GM23338 (cell line): ENCODE measurements at regions not wholly inside any gene's neighbourhood (a gene's known extent, or its start where the extent isn't known, plus 50 kb on each side); places are given as distances from the start of the nearest gene placed in this dataset.

Source experiments
- ATAC-seq: fragments of 200-7000 bp; cut with Tn5 transposase; 3 replicates; pipeline ENCODE4 v1.9.1; 2020
- DNase-seq: peaks from one replicate; pipeline ENCODE4 v3.0.0-alpha.2; 2015; ENCODE audit warnings: low spot score
- H2AFZ ChIP-seq: fragments of 200-600 bp; sonication (generic); 2 replicates; pipeline ENCODE4 v1.8.0; 2016; ENCODE audit warnings: antibody characterized with exemption, mild to moderate bottlenecking, moderate library complexity
- H3F3A ChIP-seq: fragments of 200-600 bp; sonication (generic); replicated peaks from 2 replicates; pipeline ENCODE4 v1.8.0; 2017; ENCODE audit warnings: antibody characterized with exemption, mixed run types, low read depth
- H3K27ac ChIP-seq: fragments of 200-600 bp; sonication (generic); 2 replicates; pipeline ENCODE4 v1.6.1; 2016; ENCODE audit warnings: low read depth
- H3K27me3 ChIP-seq: fragments of 200-600 bp; sonication (generic); 2 replicates; pipeline ENCODE4 v1.8.0; 2016; ENCODE audit warnings: mild to moderate bottlenecking, mixed run types, moderate library complexity; ENCODE audit not compliant: insufficient read depth
- H3K36me3 ChIP-seq: fragments of 200-600 bp; sonication (generic); 2 replicates; pipeline ENCODE4 v1.8.0; 2016; ENCODE audit warnings: mild to moderate bottlenecking; ENCODE audit not compliant: insufficient read depth
- H3K4me1 ChIP-seq: fragments of 200-600 bp; sonication (generic); 2 replicates; pipeline ENCODE4 v1.8.0; 2016; ENCODE audit warnings: mild to moderate bottlenecking, moderate library complexity; ENCODE audit not compliant: insufficient read depth
- H3K4me2 ChIP-seq: fragments of 200-600 bp; sonication (generic); 2 replicates; pipeline ENCODE4 v1.7.1; 2017; ENCODE audit warnings: mixed run types
- H3K4me3 ChIP-seq: fragments of 200-600 bp; sonication (generic); 2 replicates; pipeline ENCODE4 v1.6.1; 2016; ENCODE audit warnings: mixed run types
- H3K79me2 ChIP-seq: fragments of 200-600 bp; sonication (generic); replicated peaks from 2 replicates; pipeline ENCODE4 v1.8.0; 2017; ENCODE audit warnings: mild to moderate bottlenecking; ENCODE audit not compliant: insufficient read depth
- H3K9me2 ChIP-seq: fragments of 200-600 bp; sonication (generic); 2 replicates; pipeline ENCODE4 v1.8.0; 2017; ENCODE audit not compliant: insufficient read depth
- H4K20me1 ChIP-seq: fragments of 200-600 bp; sonication (generic); replicated peaks from 2 replicates; pipeline ENCODE4 v1.8.0; 2017; ENCODE audit warnings: mild to moderate bottlenecking; ENCODE audit not compliant: insufficient read depth
- H3K27ac Mint-ChIP-seq: 2 replicates; pipeline ENCODE4 v1.8.0; 2020; ENCODE audit warnings: inconsistent platforms, mild to moderate bottlenecking, moderate library complexity, mixed read lengths
- H3K27me3 Mint-ChIP-seq: 3 replicates; pipeline ENCODE4 v1.8.0; 2022; ENCODE audit warnings: low read depth, mild to moderate bottlenecking, moderate library complexity, mixed read lengths, inconsistent platforms; ENCODE audit not compliant: insufficient read depth, poor library complexity
- H3K36me3 Mint-ChIP-seq: 3 replicates; pipeline ENCODE4 v1.8.0; 2021; ENCODE audit warnings: low read depth, mild to moderate bottlenecking, inconsistent platforms, moderate library complexity, mixed read lengths
- H3K4me1 Mint-ChIP-seq: 3 replicates; pipeline ENCODE4 v1.8.0; 2020; ENCODE audit warnings: mild to moderate bottlenecking, inconsistent platforms, mixed read lengths
- H3K4me3 Mint-ChIP-seq: 3 replicates; pipeline ENCODE4 v1.8.0; 2021; ENCODE audit warnings: moderate library complexity, mild to moderate bottlenecking, inconsistent platforms, mixed read lengths
- H3K9me3 Mint-ChIP-seq: 3 replicates; pipeline ENCODE4 v1.8.0; 2020; ENCODE audit warnings: moderate library complexity, mild to moderate bottlenecking, inconsistent platforms, mixed read lengths
- CREB1 ChIP-seq: fragments of 250-450 bp; sonication (Bioruptor Pico); IDR thresholded peaks from 2 replicates; pipeline ENCODE4 v1.5.0; 2020; ENCODE audit warnings: low read depth, mild to moderate bottlenecking, moderate library complexity
- CTCF ChIP-seq, 2 experiments: fragments of 200-600 bp in 1 of 2; sonication (generic) in 1 of 2; conservative IDR thresholded peaks; 2 replicates each; pipeline versions ENCODE4 v1.5.1 to v1.6.1; 2016 to 2017; ENCODE audit warnings: antibody characterized with exemption in 2 of 2, low read depth in 2 of 2, mild to moderate bottlenecking in 2 of 2, moderate library complexity in 1 of 2
- ETS1 ChIP-seq: IDR thresholded peaks from 2 replicates; pipeline ENCODE4 v1.6.1; 2016; ENCODE audit warnings: antibody characterized with exemption
- EZH2phosphoT487 ChIP-seq: fragments of 200-600 bp; sonication (generic); IDR thresholded peaks from one replicate; pipeline ENCODE4 v1.8.1; 2018; ENCODE audit warnings: antibody characterized with exemption; ENCODE audit not compliant: unreplicated experiment
- NANOG ChIP-seq: IDR thresholded peaks from 2 replicates; pipeline ENCODE4 v1.6.1; 2016; ENCODE audit warnings: antibody characterized with exemption, borderline replicate concordance
- POLR2AphosphoS5 ChIP-seq: IDR thresholded peaks from 2 replicates; pipeline ENCODE4 v1.6.1; 2016; ENCODE audit warnings: antibody characterized with exemption, low read depth
- REST ChIP-seq: IDR thresholded peaks from one replicate; pipeline ENCODE4 v1.6.1; 2018; ENCODE audit warnings: antibody characterized with exemption; ENCODE audit not compliant: unreplicated experiment
- STAT1 ChIP-seq: IDR thresholded peaks from one replicate; pipeline ENCODE4 v1.6.1; 2016; ENCODE audit warnings: antibody characterized with exemption; ENCODE audit not compliant: unreplicated experiment
- ZNF331 ChIP-seq: fragments of 250-450 bp; sonication (Bioruptor Pico); IDR thresholded peaks from 2 replicates; pipeline ENCODE4 v1.5.0; 2020; ENCODE audit warnings: low read depth, mild to moderate bottlenecking, moderate library complexity

- peaks cover 11% of the 10 kb centered on the region for H3K4me1 Mint-ChIP-seq
- H3K4me2 ChIP-seq, result no peak overlapping the region
- no peaks in the 10 kb centered on the region for H4K20me1 ChIP-seq
- no peak overlapping the region for H3K27ac ChIP-seq
- no peaks in the 10 kb centered on the region for H3K9me2 ChIP-seq
- H3K36me3 ChIP-seq, result no peaks in the 10 kb centered on the region
- TF ChIP-seq CTCF (conservative IDR thresholded peaks at IDR 0.05; ENCODE audit: low read depth in 2 of 2), result no peak
- TF ChIP-seq STAT1, result no peak
- TF ChIP-seq POLR2AphosphoS5, result no peak
- TF ChIP-seq EZH2phosphoT487, result no peak
- DNase-seq (no peak), ATAC-seq (no peak)
- H3K4me1 ChIP-seq, result peaks cover 18% of the 10 kb centered on the region
- no peak overlapping the region for H3K27ac Mint-ChIP-seq
- no peaks in the 10 kb centered on the region for H3K27me3 ChIP-seq
- no peaks in the 10 kb centered on the region for H3F3A ChIP-seq
- no peak overlapping the region for H3K4me3 Mint-ChIP-seq
- no peaks in the 10 kb centered on the region for H3K79me2 ChIP-seq
- no peak overlapping the region for H2AFZ ChIP-seq
- H3K9me3 Mint-ChIP-seq, result no peaks in the 10 kb centered on the region
- no peaks in the 10 kb centered on the region for H3K27me3 Mint-ChIP-seq
- no peaks in the 10 kb centered on the region for H3K36me3 Mint-ChIP-seq
- no peak overlapping the region for H3K4me3 ChIP-seq
Measured at GRCh38 chr9:22214497-22215031, 205.5 kb upstream of the CDKN2B start.

GRCh38 chr9:22215521-22215920 is 206.4 kb upstream of the CDKN2B start:
- no peak overlapping the region for H3K4me3 Mint-ChIP-seq
- H3K27ac Mint-ChIP-seq, result no peak overlapping the region
- TF ChIP-seq ETS1 (no peak), ZNF331 (no peak), CREB1 (CRISPR knock-in tag) (no peak), REST (no peak), NANOG (no peak), CTCF (conservative IDR thresholded peaks at IDR 0.05; ENCODE audit: low read depth in 2 of 2) (no peak)
- Histone ChIP-seq H3K27me3 (no peaks in the 10 kb centered on the region), H3K79me2 (no peaks in the 10 kb centered on the region), H3K4me1 (peaks cover 18% of the 10 kb centered on the region), H3F3A (no peaks in the 10 kb centered on the region), H3K4me3 (no peak overlapping the region), H3K4me2 (no peak overlapping the region), H3K9me2 (no peaks in the 10 kb centered on the region), H4K20me1 (no peaks in the 10 kb centered on the region), H3K36me3 (no peaks in the 10 kb centered on the region), H2AFZ (no peak overlapping the region), H3K27ac (no peak overlapping the region)
- no peaks in the 10 kb centered on the region for H3K36me3 Mint-ChIP-seq
- no peaks in the 10 kb centered on the region for H3K27me3 Mint-ChIP-seq
- no peaks in the 10 kb centered on the region for H3K9me3 Mint-ChIP-seq
- no peak for DNase-seq
- no peak for ATAC-seq
- H3K4me1 Mint-ChIP-seq, result peaks cover 11% of the 10 kb centered on the region
